CD4-positive, alpha-beta T cell treated with Interleukin-2 at 100 ng/mL for 4 hours (primary cell): ENCODE measurements at regions not wholly inside any gene's neighbourhood (a gene's known extent, or its start where the extent isn't known, plus 50 kb on each side); places are given as distances from the start of the nearest gene placed in this dataset.
"Not testable (repeated sequence)": the region's sequence is repeated elsewhere in the genome, so short reads cannot be mapped to it uniquely, and the experiment has no call there.

Experiments used
- DNase-seq: peaks from one replicate; pipeline ENCODE4 v3.0.0-alpha.2; 2020; ENCODE audit warnings: low spot score

DNA sequence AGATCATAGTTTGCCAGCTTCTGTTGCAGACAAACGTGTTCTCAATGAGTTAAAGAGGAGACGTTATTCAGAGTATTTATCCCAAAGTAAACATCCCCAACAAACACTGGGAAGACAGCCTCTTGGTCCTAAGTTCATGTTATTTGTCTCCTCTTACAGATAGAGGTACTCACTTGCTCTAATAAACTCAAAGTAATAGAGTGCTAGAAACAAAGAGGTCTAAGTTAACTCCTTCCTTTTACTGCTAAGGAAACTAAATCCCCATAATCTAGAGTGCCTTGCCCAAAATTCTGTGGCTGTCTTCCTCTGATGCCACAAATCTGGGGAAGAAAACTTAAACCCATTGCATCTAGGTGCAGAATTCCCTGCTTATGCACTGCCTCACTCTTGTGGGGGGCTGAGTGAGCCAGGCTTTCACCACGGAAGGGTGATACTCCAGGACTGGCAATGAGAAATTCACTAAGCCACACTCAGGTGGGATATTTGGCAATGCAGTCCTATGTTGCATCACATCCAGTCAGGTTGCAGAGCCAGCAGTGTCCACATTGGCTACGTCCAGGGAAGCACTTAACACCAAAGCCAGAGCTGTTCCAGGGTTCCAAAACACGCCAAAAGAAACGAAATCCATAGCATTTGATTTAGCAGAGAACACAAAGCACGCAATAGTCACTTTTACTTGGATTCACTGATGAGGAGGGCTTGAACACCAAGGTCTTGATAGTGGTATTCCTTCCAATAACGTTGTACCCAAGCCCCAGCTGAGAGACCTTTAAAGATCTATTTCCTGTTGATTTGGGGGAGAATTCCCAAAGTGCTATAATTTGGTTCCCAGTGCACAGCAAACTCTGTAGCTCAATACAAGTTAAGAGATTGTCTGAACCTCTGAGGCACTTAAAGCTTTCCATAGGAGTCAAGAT is 81.0 kb upstream of the FOXQ1 start:
- DNase-seq: no peak

- no peak for DNase-seq
These were observed 81.6 kb upstream of the FOXQ1 start for GRCh38 chr6:1230281-1230680.

DNA sequence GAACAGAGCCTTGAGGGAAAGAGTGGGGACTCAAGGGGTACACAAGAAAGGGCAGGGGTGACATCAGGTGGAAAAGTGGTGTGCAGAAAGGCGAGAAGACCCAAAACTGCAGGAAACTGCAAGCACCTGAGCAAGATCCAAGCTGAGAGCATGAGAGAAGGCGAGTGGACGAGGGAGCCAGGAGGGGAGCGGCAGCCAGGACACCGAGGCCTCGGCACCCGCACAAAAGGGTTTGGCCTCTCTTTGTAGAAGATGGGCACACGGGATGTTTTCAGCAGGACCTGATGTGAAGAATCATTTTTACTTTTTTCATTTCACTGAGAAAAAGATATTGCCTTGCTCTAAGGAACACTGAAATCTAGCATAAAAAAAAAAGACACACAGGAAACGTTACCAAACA is 82.1 kb upstream of the FOXQ1 start:
- DNase-seq: no peak

GRCh38 chr6:1229301-1229700 is 82.6 kb upstream of the FOXQ1 start:
- no peak for DNase-seq

GRCh38 chr6:1228754-1229191 is 83.1 kb upstream of the FOXQ1 start:
- no peak for DNase-seq

GRCh38 chr6:1227935-1228753 is 83.8 kb upstream of the FOXQ1 start:
- DNase-seq: no peak

DNA sequence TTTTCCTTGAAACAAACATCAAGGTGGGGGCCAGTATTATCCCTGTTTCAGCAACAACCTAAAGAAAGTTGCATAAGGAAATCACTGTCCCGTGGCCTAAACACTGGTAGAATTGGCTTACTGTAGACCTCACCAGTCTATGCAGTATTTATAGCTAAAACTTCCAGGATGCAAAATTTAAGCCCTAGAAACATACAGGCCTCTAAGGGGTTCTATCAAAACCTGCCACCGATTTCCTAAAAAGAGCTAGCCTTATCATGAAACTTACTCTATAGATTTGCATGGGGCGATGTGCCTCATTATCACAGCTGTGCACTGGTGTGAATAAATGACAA is 84.3 kb upstream of the FOXQ1 start:
- no peak for DNase-seq

DNA sequence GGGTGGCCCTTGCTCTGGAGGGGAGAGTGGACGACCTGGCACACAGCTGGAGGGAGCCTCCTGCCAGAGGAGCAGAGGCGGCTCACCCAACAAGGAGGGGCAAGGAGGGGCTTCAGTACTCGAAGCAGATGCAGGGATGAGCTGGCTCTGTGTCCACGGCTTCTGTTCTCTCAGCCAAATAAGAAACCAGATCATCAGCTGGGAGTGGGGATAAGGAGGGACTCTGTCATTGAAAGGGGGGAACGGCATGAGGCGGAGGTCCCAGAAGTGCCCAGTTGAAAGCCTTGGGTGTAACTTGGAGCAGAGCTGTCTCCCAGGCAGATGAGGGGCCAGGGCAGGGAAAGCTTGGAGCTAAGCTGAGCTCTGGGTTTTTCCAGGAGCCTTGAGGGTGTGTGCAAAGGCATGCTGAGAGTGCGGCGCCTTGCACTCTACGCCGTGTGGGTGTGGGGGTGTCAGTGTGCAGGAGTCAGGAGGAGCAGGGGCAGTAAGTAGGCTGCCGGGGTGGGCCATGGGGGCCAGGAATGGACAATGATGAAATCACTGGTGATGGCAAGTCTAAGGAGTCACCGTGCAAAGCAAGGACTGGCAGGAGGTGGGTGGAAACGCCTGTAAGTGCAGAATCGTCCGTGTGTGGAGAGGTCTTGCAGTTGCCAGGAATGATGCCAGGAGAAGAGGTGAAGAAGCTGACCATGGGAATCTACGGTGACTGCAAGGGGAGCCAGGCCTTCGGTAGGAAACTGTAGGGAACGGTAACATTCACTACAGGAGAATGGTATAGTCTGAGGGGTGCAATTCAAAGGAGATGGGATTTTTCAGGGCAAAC is 85.4 kb upstream of the FOXQ1 start:
- no peak for DNase-seq

DNA sequence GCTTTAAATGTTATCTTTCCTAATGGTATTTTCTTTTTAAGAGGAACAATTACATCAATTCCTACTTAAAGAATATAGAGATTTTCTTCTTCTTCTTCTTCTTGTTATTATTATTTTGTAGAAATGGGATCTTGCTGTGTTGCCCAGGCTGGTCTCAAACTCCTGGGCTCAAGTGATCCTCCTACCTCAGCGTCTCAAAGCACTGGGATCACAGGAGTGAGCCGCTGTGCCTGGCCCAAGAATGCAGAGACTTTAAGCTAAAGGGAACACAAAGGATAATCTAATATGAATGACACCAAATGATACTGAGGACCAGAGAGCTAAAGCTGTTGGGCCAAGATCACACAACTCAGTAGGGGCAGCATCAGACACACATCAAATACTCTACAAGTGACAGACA is 87.4 kb upstream of the FOXQ1 start:
- no peak for DNase-seq

- DNase-seq: no peak
These were observed 88.9 kb upstream of the FOXQ1 start for GRCh38 chr6:1222728-1223595.

DNA sequence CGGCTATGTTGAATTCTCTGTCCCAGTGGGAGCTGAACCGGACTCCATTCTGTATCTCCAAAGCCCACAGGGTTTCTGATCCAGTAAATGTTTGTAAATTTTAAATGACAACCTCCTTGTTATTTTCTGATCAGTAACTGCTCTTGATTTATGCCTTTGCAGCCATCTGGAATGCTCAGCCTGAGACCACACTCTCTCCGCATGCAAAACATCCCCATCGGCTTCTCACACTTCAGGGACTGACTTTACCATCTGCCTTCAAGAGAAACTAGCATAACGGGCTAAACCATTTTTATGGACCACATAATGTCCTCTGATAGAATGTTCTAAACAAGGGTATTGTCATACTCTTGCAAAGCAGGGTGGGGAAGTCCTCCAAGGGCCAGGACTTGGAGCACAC is 94.5 kb upstream of the FOXQ1 start:
- DNase-seq: no peak

- no peak for DNase-seq
These were observed 95.4 kb upstream of the FOXQ1 start for GRCh38 chr6:1216488-1216974.

GRCh38 chr6:1215884-1216487 is 95.9 kb upstream of the FOXQ1 start:
- no peak for DNase-seq

DNA sequence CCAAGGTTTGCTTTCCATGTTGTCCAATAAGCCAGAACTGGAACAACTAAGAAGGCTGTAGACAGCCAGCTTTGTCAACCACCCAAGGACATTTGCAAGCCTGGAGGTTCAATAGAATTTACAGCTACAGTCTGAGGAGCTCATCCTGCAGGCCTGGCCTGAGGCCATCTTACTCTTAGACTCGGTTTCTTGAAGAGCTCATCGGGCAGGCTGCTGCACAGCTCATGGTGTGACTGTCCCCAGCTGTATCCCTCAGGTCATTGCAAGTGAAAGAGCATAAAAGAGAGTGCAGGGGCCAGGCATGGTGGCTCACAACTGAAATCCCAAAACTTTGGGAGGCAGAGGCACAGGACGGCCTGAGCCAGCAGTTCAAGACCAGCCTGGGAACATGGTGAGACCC is 96.9 kb upstream of the FOXQ1 start:
- no peak for DNase-seq

GRCh38 chr6:1212919-1213318 is 99.0 kb upstream of the FOXQ1 start:
- no peak for DNase-seq

GRCh38 chr6:1212138-1212537 is 99.8 kb upstream of the FOXQ1 start:
- not testable (repeated sequence) for DNase-seq

GRCh38 chr6:1210631-1211030 is 101.3 kb upstream of the FOXQ1 start:
- not testable (repeated sequence) for DNase-seq

GRCh38 chr6:1208876-1209275 is 103.0 kb upstream of the FOXQ1 start:
- DNase-seq: no peak

DNA sequence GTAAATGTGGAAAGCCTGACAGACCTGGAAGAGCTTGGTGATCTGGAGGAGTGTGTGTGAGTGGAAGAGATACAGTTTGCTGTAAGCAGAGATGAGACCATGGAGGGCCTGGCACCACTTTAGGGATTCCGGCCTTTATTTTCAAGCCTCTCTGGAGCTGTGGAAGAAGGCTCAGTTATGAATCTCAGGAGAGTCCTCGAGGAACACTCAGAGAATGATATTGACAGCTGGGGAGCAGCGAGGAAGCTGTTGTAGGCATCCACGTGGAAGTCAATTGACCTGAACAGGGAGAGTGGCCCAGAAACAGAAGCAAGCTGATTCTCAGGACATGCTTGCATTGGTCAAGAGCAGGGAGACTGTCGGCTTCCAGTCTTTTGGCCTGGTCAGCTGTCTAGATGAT is 108.4 kb upstream of the FOXQ1 start:
- DNase-seq: no peak

GRCh38 chr6:1202201-1202600 is 109.7 kb upstream of the FOXQ1 start:
- DNase-seq: no peak
